K562 (cell line): ENCODE measurements at regions not wholly inside any gene's neighbourhood (a gene's known extent, or its start where the extent isn't known, plus 50 kb on each side); places are given as distances from the start of the nearest gene placed in this dataset.

Experiments used
- ATF7 ChIP-seq: fragments of 450-650 bp; IDR thresholded peaks from 2 replicates; pipeline ENCODE4 v1.7.1; 2014; ENCODE audit warnings: mild to moderate bottlenecking, moderate library complexity
- CEBPG ChIP-seq, 3 experiments: fragments of 200-800 bp in 1 of 3; sonication (Bioruptor generic) in 1 of 3; sonication (generic) in 1 of 3; formaldehyde crosslinking in 1 of 3; IDR thresholded peaks in 2 of 3; conservative IDR thresholded peaks in 1 of 3; 2 replicates each; pipeline versions ENCODE4 v1.6.1 to v1.8.0; 2016 to 2022; ENCODE audit warnings: missing compliant biosample characterization in 2 of 3, missing genetic modification characterization in 2 of 3, mild to moderate bottlenecking in 1 of 3, missing genetic modification reagents in 1 of 3
- CREB3 ChIP-seq: fragments of 450-650 bp; conservative IDR thresholded peaks from 2 replicates; pipeline ENCODE4 v1.6.1; 2016; ENCODE audit warnings: missing genetic modification characterization, low read depth, mild to moderate bottlenecking, missing compliant biosample characterization, moderate library complexity
- ELF4 ChIP-seq: fragments of 450-650 bp; formaldehyde crosslinking; IDR thresholded peaks from 2 replicates; pipeline ENCODE4 v1.4.0; 2022; ENCODE audit warnings: missing genetic modification characterization
- FOXM1 ChIP-seq, 2 experiments: fragments of 450-650 bp in 1 of 2; sonication (generic) in 1 of 2; formaldehyde crosslinking in 1 of 2; IDR thresholded peaks; 2 replicates each; pipeline versions ENCODE4 v1.6.1 to v1.9.0; 2017 to 2022; ENCODE audit warnings: low read depth in 2 of 2, mild to moderate bottlenecking in 2 of 2, missing genetic modification reagents in 1 of 2, moderate library complexity in 1 of 2
- JUN ChIP-seq, 2 experiments: sonication (generic) in 1 of 2; formaldehyde crosslinking in 1 of 2; IDR thresholded peaks; 2 replicates each; pipeline versions ENCODE4 v1.6.1 to v1.8.0; 2012 to 2022; ENCODE audit warnings: borderline replicate concordance in 2 of 2, mild to moderate bottlenecking in 2 of 2, improper control_type of control experiment in 1 of 2, low read depth in 1 of 2, low read length in 1 of 2, missing genetic modification reagents in 1 of 2
- KHSRP ChIP-seq: fragments of 450-650 bp; IDR thresholded peaks from 2 replicates; pipeline ENCODE4 v1.6.1; 2017
- KLF1 ChIP-seq: fragments of 450-650 bp; IDR thresholded peaks from 2 replicates; pipeline ENCODE4 v1.6.1; 2016; ENCODE audit warnings: missing genetic modification characterization, missing compliant biosample characterization
- MYNN ChIP-seq, 2 experiments: sonication (generic); formaldehyde crosslinking in 1 of 2; IDR thresholded peaks; 2 replicates each; pipeline versions ENCODE4 v1.5.0 to v1.6.1; 2016 to 2020; ENCODE audit warnings: antibody characterized with exemption in 1 of 2, missing genetic modification reagents in 1 of 2
- PBX2 ChIP-seq, 2 experiments: IDR thresholded peaks in 1 of 2; conservative IDR thresholded peaks in 1 of 2; 2 replicates each; pipeline ENCODE4 v1.6.1; 2016; ENCODE audit warnings: low read depth in 2 of 2, mild to moderate bottlenecking in 1 of 2, missing compliant biosample characterization in 1 of 2, missing genetic modification characterization in 1 of 2, moderate library complexity in 1 of 2
- RUNX1 ChIP-seq: sonication (generic); IDR thresholded peaks from 2 replicates; pipeline ENCODE4 v1.6.1; 2016; ENCODE audit warnings: antibody characterized with exemption, low read depth
- SP1 ChIP-seq: sonication (generic); formaldehyde crosslinking; IDR thresholded peaks from 2 replicates; pipeline ENCODE4 v1.8.1; 2022; ENCODE audit warnings: mild to moderate bottlenecking, missing genetic modification reagents
- TBL1XR1 ChIP-seq, 2 experiments: IDR thresholded peaks; 2 replicates each; pipeline ENCODE4 v1.6.1; 2012; ENCODE audit warnings: improper control_type of control experiment in 2 of 2, low read length in 2 of 2, mild to moderate bottlenecking in 1 of 2
- TOE1 ChIP-seq, 2 experiments: fragments of 450-650 bp in 1 of 2; sonication (generic) in 1 of 2; formaldehyde crosslinking in 1 of 2; IDR thresholded peaks; 2 replicates each; pipeline versions ENCODE4 v1.7.1 to v1.8.0; 2016 to 2022; ENCODE audit warnings: borderline replicate concordance in 2 of 2, mild to moderate bottlenecking in 2 of 2, antibody characterized with exemption in 1 of 2, inconsistent platforms in 1 of 2, low read depth in 1 of 2, missing genetic modification reagents in 1 of 2, moderate library complexity in 1 of 2
- ZNF23 ChIP-seq: fragments of 250-450 bp; sonication (Bioruptor Pico); IDR thresholded peaks from 2 replicates; pipeline ENCODE4 v1.4.0; 2020; ENCODE audit warnings: mild to moderate bottlenecking
- ZNF316 ChIP-seq: fragments of 450-650 bp; IDR thresholded peaks from 2 replicates; pipeline ENCODE4 v1.6.1; 2016
- ZSCAN29 ChIP-seq: fragments of 450-650 bp; IDR thresholded peaks from 2 replicates; pipeline ENCODE4 v1.6.1; 2017
- TF ChIP-seq, protein P1 (sequence below): IDR thresholded peaks from 2 replicates; pipeline ENCODE4 v1.6.1; 2012; ENCODE audit warnings: low read depth, low read length, improper control_type of control experiment, borderline replicate concordance

DNA sequence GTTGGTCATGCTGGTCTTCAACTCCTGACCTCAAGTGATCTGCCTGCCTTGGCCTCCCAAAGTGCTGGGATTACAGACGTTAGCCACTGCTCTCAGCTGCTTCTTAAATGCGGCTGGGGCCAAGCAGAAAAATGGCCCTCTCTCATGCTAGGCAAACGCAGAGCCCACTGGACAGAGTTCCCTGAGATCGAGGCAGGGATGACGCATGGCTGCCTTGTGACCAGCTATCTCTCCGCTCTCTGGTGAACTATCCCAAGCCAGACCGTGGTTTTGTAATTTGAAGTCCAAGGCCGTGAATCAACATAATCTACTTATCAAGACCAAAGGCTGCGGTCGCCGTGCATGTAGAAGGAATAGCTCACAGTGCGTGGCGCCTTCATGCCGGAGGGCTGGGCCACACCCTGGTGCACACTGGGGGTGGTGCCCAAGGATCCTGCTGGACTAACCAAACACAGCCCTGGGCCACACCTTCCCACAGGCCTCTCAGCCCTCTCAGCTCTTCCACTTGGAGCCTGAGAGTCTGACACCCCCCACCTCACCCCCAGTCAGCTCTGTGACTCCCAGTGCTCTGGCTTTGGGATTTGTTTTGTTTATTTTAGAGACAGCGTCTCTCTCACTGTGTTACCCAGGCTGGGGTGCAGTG lies 88.1 kb upstream of the CUX1 start (continued):
- TF ChIP-seq, protein P1, sequence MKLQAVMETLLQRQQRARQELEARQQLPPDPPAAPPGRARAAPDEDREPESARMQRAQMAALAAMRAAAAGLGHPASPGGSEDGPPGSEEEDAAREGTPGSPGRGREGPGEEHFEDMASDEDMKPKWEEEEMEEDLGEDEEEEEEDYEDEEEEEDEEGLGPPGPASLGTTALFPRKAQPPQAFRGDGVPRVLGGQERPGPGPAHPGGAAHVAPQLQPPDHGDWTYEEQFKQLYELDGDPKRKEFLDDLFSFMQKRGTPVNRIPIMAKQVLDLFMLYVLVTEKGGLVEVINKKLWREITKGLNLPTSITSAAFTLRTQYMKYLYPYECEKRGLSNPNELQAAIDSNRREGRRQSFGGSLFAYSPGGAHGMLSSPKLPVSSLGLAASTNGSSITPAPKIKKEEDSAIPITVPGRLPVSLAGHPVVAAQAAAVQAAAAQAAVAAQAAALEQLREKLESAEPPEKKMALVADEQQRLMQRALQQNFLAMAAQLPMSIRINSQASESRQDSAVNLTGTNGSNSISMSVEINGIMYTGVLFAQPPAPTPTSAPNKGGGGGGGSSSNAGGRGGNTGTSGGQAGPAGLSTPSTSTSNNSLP = peak; percentile 94
- TF ChIP-seq CREB3 (peak; percentile 81; the same call in 1 of the 2 replicates), SP1 (CRISPR knock-in tag) (peak; percentile 65; the same call in 1 of the 2 replicates), MYNN (IDR thresholded peaks at IDR 0.05) (0 out of 2 replicates have a peak, but pooled peaks have one; percentile 78), MYNN (CRISPR knock-in tag; IDR thresholded peaks at IDR 0.05) (no peak), RUNX1 (peak; percentile 81; the same call in 1 of the 2 replicates), JUN (IDR thresholded peaks at IDR 0.05; ENCODE audit: borderline replicate concordance, low read depth, low read length) (peak; percentile 90), JUN (CRISPR knock-in tag; IDR thresholded peaks at IDR 0.05; ENCODE audit: borderline replicate concordance) (no peak), PBX2 (CRISPR knock-in tag; IDR thresholded peaks at IDR 0.05; ENCODE audit: low read depth) (no peak), PBX2 (tag; conservative IDR thresholded peaks at IDR 0.05; ENCODE audit: low read depth) (peak; percentile 55; the same call in 1 of the 2 replicates), ZNF316 (no peak), ZSCAN29 (no peak), ELF4 (CRISPR knock-in tag) (peak; percentile 17; the same call in 1 of the 2 replicates), TBL1XR1 (IDR thresholded peaks at IDR 0.05; ENCODE audit: low read length in 2 of 2) (peak in 1 of 2 experiments; percentile 48; a peak in 2 of 4 replicates), ATF7 (peak; percentile 90), ZNF23 (CRISPR knock-in tag) (no peak), CEBPG (CRISPR knock-in tag; IDR thresholded peaks at IDR 0.05) (no peak), CEBPG (tag; conservative IDR thresholded peaks at IDR 0.05 in 1 of 2, IDR thresholded peaks at IDR 0.05 in 1 of 2) (peak in 1 of 2 experiments; percentile 0; a peak in 1 of 4 replicates), FOXM1 (IDR thresholded peaks at IDR 0.05; ENCODE audit: low read depth) (no peak), FOXM1 (CRISPR knock-in tag; IDR thresholded peaks at IDR 0.05; ENCODE audit: low read depth) (0 out of 2 replicates have a peak, but pooled peaks have one; percentile 58), KLF1 (tag) (peak; percentile 76), TOE1 (IDR thresholded peaks at IDR 0.05; ENCODE audit: borderline replicate concordance) (peak; percentile 87; the same call in 1 of the 2 replicates), TOE1 (CRISPR knock-in tag; IDR thresholded peaks at IDR 0.05; ENCODE audit: borderline replicate concordance, low read depth) (no peak), KHSRP (no peak)
